ENCODE measurements at regions not wholly inside any gene's neighbourhood (a gene's known extent, or its start where the extent isn't known, plus 50 kb on each side); places are given as distances from the start of the nearest gene placed in this dataset.

DNA sequence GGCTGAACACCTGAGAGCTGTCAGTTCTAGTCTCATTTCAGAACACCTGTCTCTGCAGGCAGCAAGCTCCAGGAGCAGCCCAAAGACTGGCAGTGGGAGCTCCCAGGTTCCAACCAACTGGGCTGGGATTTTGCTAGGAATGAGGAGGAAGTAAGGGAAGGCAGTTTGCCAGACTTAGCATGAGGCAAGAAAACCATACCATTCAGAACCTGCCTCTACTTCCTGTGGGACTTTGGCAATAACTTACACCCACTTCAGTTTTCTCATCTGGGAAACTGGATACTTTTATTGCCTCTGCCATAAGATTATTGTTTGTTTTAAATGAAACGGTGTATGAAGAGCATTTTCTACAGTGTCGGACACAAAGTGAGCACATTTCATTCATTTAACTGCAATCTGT is 363.7 kb upstream of the ISX start:
- H3K9me3 ChIP-seq = no peaks in the 10 kb centered on the region
- H3K27me3 ChIP-seq = no peaks in the 10 kb centered on the region
- H3K4me3 ChIP-seq = no peak overlapping the region
- no peaks in the 10 kb centered on the region for H3K36me3 ChIP-seq
- H3K4me1 ChIP-seq = no peaks in the 10 kb centered on the region
- H3K27ac ChIP-seq = no peak overlapping the region
- TF ChIP-seq, protein P1, sequence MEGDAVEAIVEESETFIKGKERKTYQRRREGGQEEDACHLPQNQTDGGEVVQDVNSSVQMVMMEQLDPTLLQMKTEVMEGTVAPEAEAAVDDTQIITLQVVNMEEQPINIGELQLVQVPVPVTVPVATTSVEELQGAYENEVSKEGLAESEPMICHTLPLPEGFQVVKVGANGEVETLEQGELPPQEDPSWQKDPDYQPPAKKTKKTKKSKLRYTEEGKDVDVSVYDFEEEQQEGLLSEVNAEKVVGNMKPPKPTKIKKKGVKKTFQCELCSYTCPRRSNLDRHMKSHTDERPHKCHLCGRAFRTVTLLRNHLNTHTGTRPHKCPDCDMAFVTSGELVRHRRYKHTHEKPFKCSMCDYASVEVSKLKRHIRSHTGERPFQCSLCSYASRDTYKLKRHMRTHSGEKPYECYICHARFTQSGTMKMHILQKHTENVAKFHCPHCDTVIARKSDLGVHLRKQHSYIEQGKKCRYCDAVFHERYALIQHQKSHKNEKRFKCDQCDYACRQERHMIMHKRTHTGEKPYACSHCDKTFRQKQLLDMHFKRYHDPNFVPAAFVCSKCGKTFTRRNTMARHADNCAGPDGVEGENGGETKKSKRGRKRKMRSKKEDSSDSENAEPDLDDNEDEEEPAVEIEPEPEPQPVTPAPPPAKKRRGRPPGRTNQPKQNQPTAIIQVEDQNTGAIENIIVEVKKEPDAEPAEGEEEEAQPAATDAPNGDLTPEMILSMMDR (IDR thresholded peaks at IDR 0.05) = no peak
- no peak for DNase-seq (ENCODE audit: low spot score)

DNA sequence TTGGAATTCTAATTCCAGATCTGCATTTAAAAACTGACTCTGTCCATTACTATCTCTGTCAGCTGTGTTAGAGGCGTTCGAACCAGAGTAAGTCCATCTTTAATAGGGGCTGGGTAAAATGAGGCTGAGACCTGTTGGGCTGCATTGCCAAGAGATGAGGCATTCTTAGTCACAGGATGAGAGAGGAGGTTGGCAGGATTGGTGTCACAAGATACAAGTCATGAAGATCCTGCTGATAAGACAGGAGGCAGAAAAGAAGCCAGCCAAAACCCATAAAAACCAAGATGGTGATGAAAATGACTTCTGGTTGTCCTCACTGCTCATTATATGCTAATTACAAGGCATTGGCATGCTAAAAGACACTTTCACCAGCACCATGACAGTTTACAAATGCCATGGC is 356.3 kb upstream of the ISX start:
- no peak overlapping the region for H3K27ac ChIP-seq
- no peaks in the 10 kb centered on the region for H3K36me3 ChIP-seq
- TF ChIP-seq, protein P1 (IDR thresholded peaks at IDR 0.05) = no peak
- no peak overlapping the region for H3K4me3 ChIP-seq
- no peaks in the 10 kb centered on the region for H3K9me3 ChIP-seq
- no peak for DNase-seq (ENCODE audit: low spot score)
- H3K27me3 ChIP-seq = no peaks in the 10 kb centered on the region
- H3K4me1 ChIP-seq = no peaks in the 10 kb centered on the region

- DNase-seq (ENCODE audit: low spot score) = no peak
- Histone ChIP-seq H3K27ac (no peak overlapping the region), H3K4me3 (no peak overlapping the region), H3K4me1 (no peaks in the 10 kb centered on the region), H3K27me3 (no peaks in the 10 kb centered on the region), H3K36me3 (no peaks in the 10 kb centered on the region), H3K9me3 (peaks cover 14 to 28% of the 10 kb centered on the region in 2 donors)
- TF ChIP-seq, protein P1 (IDR thresholded peaks at IDR 0.05) = no peak
Measured at GRCh38 chr22:34722901-34723300, 343.1 kb upstream of the ISX start.

- Histone ChIP-seq H3K9me3 (no peaks in the 10 kb centered on the region), H3K27me3 (no peaks in the 10 kb centered on the region), H3K4me3 (no peak overlapping the region), H3K36me3 (no peaks in the 10 kb centered on the region), H3K4me1 (no peaks in the 10 kb centered on the region), H3K27ac (no peak overlapping the region)
- TF ChIP-seq, protein P1 (IDR thresholded peaks at IDR 0.05) = no peak
- DNase-seq (ENCODE audit: low spot score) = no peak
Measured at GRCh38 chr22:34736081-34736480, 329.9 kb upstream of the ISX start.

GRCh38 chr22:34738661-34739400 is 327.1 kb upstream of the ISX start:
- Histone ChIP-seq H3K36me3 (no peaks in the 10 kb centered on the region), H3K27ac (no peak overlapping the region), H3K4me3 (no peak overlapping the region), H3K4me1 (no peaks in the 10 kb centered on the region), H3K27me3 (no peaks in the 10 kb centered on the region), H3K9me3 (no peaks in the 10 kb centered on the region)
- DNase-seq (ENCODE audit: low spot score) = no peak
- TF ChIP-seq, protein P1 (IDR thresholded peaks at IDR 0.05) = no peak

Data from right atrium auricular region (tissue), 2 donors.